HL-60 (cell line): ENCODE measurements at regions not wholly inside any gene's neighbourhood (a gene's known extent, or its start where the extent isn't known, plus 50 kb on each side); places are given as distances from the start of the nearest gene placed in this dataset.

Experiments
- CTCF ChIP-seq: IDR thresholded peaks from one replicate; pipeline ENCODE4 v1.5.1; 2011; ENCODE audit warnings: low read length, control low read depth, inconsistent platforms; ENCODE audit not compliant: insufficient read depth
- GABPA ChIP-seq: IDR thresholded peaks from 2 replicates; pipeline ENCODE4 v1.6.1; 2012; ENCODE audit warnings: low read depth
- POLR2AphosphoS5 ChIP-seq: IDR thresholded peaks from 2 replicates; pipeline ENCODE4 v1.6.1; 2012; ENCODE audit warnings: low read depth

- no peak for TF ChIP-seq CTCF
- no peak for TF ChIP-seq GABPA
- TF ChIP-seq POLR2AphosphoS5: no peak
Measured at GRCh38 chr6:138643210-138643609, 130.4 kb upstream of the CCDC28A start.
